Loucy (cell line): ENCODE measurements at regions not wholly inside any gene's neighbourhood (a gene's known extent, or its start where the extent isn't known, plus 50 kb on each side); places are given as distances from the start of the nearest gene placed in this dataset.

Experiments used
- H2AFZ ChIP-seq: fragments of 200-600 bp; sonication (generic); 2 replicates; pipeline ENCODE4 v1.6.0; 2016; ENCODE audit warnings: antibody characterized with exemption, mild to moderate bottlenecking, low read length, moderate library complexity
- H3F3A ChIP-seq: fragments of 200-600 bp; 2 replicates; pipeline ENCODE4 v1.6.0; 2016; ENCODE audit warnings: antibody characterized with exemption, low read depth, mild to moderate bottlenecking
- H3K27me3 ChIP-seq: fragments of 200-600 bp; sonication (generic); 2 replicates; pipeline ENCODE4 v1.6.1; 2014; ENCODE audit warnings: low read length, mild to moderate bottlenecking; ENCODE audit not compliant: insufficient read depth, poor library complexity, severe bottlenecking
- H3K36me3 ChIP-seq: fragments of 200-600 bp; sonication (generic); 2 replicates; pipeline ENCODE4 v1.6.1; 2016; ENCODE audit warnings: low read length; ENCODE audit not compliant: insufficient read depth
- H3K4me1 ChIP-seq: fragments of 200-600 bp; sonication (generic); 2 replicates; pipeline ENCODE4 v1.5.1; 2014; ENCODE audit warnings: low read length, mild to moderate bottlenecking; ENCODE audit not compliant: insufficient read depth, poor library complexity, severe bottlenecking
- H3K4me2 ChIP-seq: fragments of 200-600 bp; sonication (generic); 2 replicates; pipeline ENCODE4 v1.6.0; 2014; ENCODE audit warnings: antibody characterized with exemption, low read length, low read depth, mild to moderate bottlenecking; ENCODE audit not compliant: poor library complexity, severe bottlenecking
- H3K4me3 ChIP-seq: fragments of 200-600 bp; sonication (generic); 2 replicates; pipeline ENCODE4 v1.5.1; 2014; ENCODE audit warnings: low read length, mild to moderate bottlenecking, mixed read lengths; ENCODE audit not compliant: poor library complexity, severe bottlenecking
- H3K79me2 ChIP-seq: fragments of 200-600 bp; sonication (generic); 2 replicates; pipeline ENCODE4 v1.6.1; 2014; ENCODE audit warnings: low read length; ENCODE audit not compliant: insufficient read depth
- H3K9ac ChIP-seq: fragments of 200-600 bp; sonication (generic); 2 replicates; pipeline ENCODE4 v1.6.0; 2014; ENCODE audit warnings: mild to moderate bottlenecking, low read depth, low read length, moderate library complexity; ENCODE audit not compliant: poor library complexity, severe bottlenecking
- H3K9me2 ChIP-seq: fragments of 200-600 bp; sonication (generic); replicated peaks from 2 replicates; pipeline ENCODE4 v1.6.1; 2016; ENCODE audit warnings: low read depth, low read length, mixed read lengths
- H3K9me3 ChIP-seq: fragments of 200-600 bp; sonication (generic); 2 replicates; pipeline ENCODE4 v1.6.1; 2014; ENCODE audit warnings: mild to moderate bottlenecking, antibody characterized with exemption, low read length, low read depth; ENCODE audit not compliant: insufficient read depth
- H4K20me1 ChIP-seq: fragments of 200-600 bp; sonication (generic); 2 replicates; pipeline ENCODE4 v1.6.0; 2014; ENCODE audit warnings: antibody characterized with exemption, low read length, mild to moderate bottlenecking; ENCODE audit not compliant: insufficient read depth, poor library complexity, severe bottlenecking
- EZH2phosphoT487 ChIP-seq: fragments of 200-600 bp; IDR thresholded peaks from 2 replicates; pipeline ENCODE4 v1.6.1; 2018; ENCODE audit warnings: antibody characterized with exemption, mild to moderate bottlenecking, moderate library complexity, borderline replicate concordance
- TF ChIP-seq, protein P1 (sequence below): fragments of 200-600 bp; sonication (generic); conservative IDR thresholded peaks from 2 replicates; pipeline ENCODE4 v1.5.1; 2014; ENCODE audit warnings: mild to moderate bottlenecking, antibody characterized with exemption, low read length

DNA sequence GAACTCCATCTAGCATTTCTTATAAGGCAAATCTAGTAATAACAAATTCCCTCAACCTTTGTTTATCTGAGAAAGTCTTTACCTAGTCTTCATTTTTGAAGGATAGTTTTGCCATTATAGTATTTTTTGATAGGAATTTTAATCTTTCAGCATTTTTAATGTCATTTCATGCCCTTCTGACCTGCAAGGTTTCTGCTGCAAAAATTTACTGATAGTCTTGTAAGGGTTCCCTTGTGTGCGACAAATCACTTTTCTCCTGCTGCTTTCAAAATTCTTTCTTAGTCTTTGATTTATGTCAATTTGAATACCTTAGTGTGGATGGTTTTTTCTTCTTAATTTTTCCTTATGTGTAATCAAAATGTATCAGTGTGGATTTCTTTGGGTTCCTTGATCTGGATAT lies 297.5 kb upstream of the FAM78B start:
- H3K9ac ChIP-seq: no peak overlapping the region
- TF ChIP-seq EZH2phosphoT487: no peak
- TF ChIP-seq, protein P1, sequence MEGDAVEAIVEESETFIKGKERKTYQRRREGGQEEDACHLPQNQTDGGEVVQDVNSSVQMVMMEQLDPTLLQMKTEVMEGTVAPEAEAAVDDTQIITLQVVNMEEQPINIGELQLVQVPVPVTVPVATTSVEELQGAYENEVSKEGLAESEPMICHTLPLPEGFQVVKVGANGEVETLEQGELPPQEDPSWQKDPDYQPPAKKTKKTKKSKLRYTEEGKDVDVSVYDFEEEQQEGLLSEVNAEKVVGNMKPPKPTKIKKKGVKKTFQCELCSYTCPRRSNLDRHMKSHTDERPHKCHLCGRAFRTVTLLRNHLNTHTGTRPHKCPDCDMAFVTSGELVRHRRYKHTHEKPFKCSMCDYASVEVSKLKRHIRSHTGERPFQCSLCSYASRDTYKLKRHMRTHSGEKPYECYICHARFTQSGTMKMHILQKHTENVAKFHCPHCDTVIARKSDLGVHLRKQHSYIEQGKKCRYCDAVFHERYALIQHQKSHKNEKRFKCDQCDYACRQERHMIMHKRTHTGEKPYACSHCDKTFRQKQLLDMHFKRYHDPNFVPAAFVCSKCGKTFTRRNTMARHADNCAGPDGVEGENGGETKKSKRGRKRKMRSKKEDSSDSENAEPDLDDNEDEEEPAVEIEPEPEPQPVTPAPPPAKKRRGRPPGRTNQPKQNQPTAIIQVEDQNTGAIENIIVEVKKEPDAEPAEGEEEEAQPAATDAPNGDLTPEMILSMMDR: no peak

DNA sequence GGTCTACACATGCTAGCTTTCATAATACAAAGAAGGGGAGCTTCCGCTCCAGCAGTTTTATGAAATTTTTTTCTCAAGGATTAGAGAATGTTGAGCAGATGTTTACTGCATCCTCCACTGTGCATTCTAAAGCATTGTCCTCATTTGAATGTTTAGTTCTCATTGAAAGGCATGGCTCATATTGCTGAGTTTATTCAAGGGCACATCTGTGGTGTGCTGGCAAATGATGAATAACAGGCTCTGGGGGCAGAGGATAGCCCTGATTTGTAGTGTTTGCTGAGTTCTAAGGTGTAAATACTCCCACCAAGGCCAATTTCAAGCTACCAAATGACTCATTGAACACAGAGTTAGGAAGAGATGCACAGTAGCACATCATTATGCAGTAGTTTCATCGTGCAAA lies 303.2 kb upstream of the FAM78B start:
- Histone ChIP-seq H3K4me2 (no peak overlapping the region), H2AFZ (no peak overlapping the region), H3K9me3 (no peaks in the 10 kb centered on the region), H3K9me2 (no peaks in the 10 kb centered on the region), H3K36me3 (no peaks in the 10 kb centered on the region), H3K9ac (no peak overlapping the region), H4K20me1 (no peaks in the 10 kb centered on the region), H3F3A (no peaks in the 10 kb centered on the region), H3K4me1 (no peaks in the 10 kb centered on the region), H3K27me3 (no peaks in the 10 kb centered on the region), H3K79me2 (no peaks in the 10 kb centered on the region), H3K4me3 (no peak overlapping the region)
- TF ChIP-seq, protein P1: no peak
- no peak for TF ChIP-seq EZH2phosphoT487

More for the DNA sequence above, 297.5 kb upstream of the FAM78B start:
- Histone ChIP-seq H4K20me1 (no peaks in the 10 kb centered on the region), H2AFZ (no peak overlapping the region), H3K4me3 (no peak overlapping the region), H3K4me2 (no peak overlapping the region), H3F3A (no peaks in the 10 kb centered on the region), H3K27me3 (no peaks in the 10 kb centered on the region), H3K9me3 (0 out of 2 replicates have a peak, but pooled peaks cover 5% of the 10 kb centered on the region), H3K36me3 (no peaks in the 10 kb centered on the region), H3K4me1 (no peaks in the 10 kb centered on the region), H3K79me2 (no peaks in the 10 kb centered on the region), H3K9me2 (0 out of 2 replicates have a peak, but pooled peaks cover 4% of the 10 kb centered on the region)

DNA sequence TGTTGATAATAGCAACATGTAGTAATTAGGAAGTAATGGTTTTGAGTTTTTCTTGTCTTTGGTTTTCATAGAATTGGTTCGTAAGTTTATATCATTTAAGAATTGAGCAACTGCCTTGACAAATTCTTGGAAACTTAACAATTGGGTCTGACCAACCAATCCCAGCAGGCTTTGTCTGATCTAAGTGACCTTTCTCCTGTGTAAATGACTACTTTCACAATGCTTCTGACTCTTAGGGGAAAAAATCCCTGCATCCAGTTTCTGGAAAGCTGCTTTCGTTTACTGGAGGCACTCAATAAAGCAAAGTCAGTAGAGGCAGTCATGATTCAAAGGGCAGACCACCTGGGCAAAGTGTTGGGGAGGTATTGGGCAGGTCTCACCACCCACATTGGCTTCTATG lies 303.6 kb upstream of the FAM78B start:
- Histone ChIP-seq H3F3A (no peaks in the 10 kb centered on the region), H3K9ac (no peak overlapping the region), H3K4me1 (no peaks in the 10 kb centered on the region), H3K79me2 (no peaks in the 10 kb centered on the region), H3K27me3 (no peaks in the 10 kb centered on the region), H3K36me3 (no peaks in the 10 kb centered on the region), H4K20me1 (no peaks in the 10 kb centered on the region), H2AFZ (no peak overlapping the region), H3K9me3 (no peaks in the 10 kb centered on the region), H3K4me2 (no peak overlapping the region), H3K9me2 (no peaks in the 10 kb centered on the region), H3K4me3 (no peak overlapping the region)
- TF ChIP-seq, protein P1: no peak
- TF ChIP-seq EZH2phosphoT487: no peak
